IMR-90 (cell line): ENCODE measurements at regions not wholly inside any gene's neighbourhood (a gene's known extent, or its start where the extent isn't known, plus 50 kb on each side); places are given as distances from the start of the nearest gene placed in this dataset.

ENCODE experiments used
- ATAC-seq: fragments of 200-7000 bp; cut with Tn5 transposase; 2 replicates; pipeline ENCODE4 v1.9.1; 2020; ENCODE audit warnings: low read depth, mild to moderate bottlenecking, moderate library complexity
- BruUV-seq: library from RNA; stranded (reverse); fragments of 400-500 nt; replicated peaks from 2 replicates; lab custom pipeline; 2021; lab: Mats Ljungman, UMichigan
- CTCF ChIA-PET: fragments of 300-600 bp; formaldehyde crosslinking; extraction: SDS; loops from one replicate; lab custom pipeline; 2021; ENCODE audit warnings: antibody characterized with exemption; lab: Yijun Ruan, JAX
- POLR2A ChIA-PET: fragments of 300-600 bp; sonication (Branson Sonifier 250); formaldehyde crosslinking; loops from one replicate; lab custom pipeline; 2022; ENCODE audit warnings: antibody characterized with exemption; ENCODE audit not compliant: unreplicated experiment; lab: Charles Lee
- DNase-seq: peaks from one replicate; pipeline ENCODE4 v3.0.0; 2013
- H2AFZ ChIP-seq: replicated peaks from 2 replicates; pipeline ENCODE3; 2013; ENCODE audit warnings: low read length, mild to moderate bottlenecking; ENCODE audit not compliant: poor library complexity
- H2AK5ac ChIP-seq: 2 replicates; pipeline ENCODE4 v1.6.1; 2013; ENCODE audit warnings: low read depth, low read length, inconsistent platforms
- H2AK9ac ChIP-seq: replicated peaks from 2 replicates; pipeline ENCODE3; 2013; ENCODE audit warnings: mild to moderate bottlenecking, low read depth, low read length, moderate library complexity; ENCODE audit not compliant: poor library complexity
- H2BK120ac ChIP-seq: 2 replicates; pipeline ENCODE4 v1.6.1; 2013; ENCODE audit warnings: low read depth, low read length, inconsistent platforms
- H2BK15ac ChIP-seq: 3 replicates; pipeline ENCODE4 v1.6.1; 2013; ENCODE audit warnings: low read depth, low read length, inconsistent platforms
- H2BK20ac ChIP-seq: 2 replicates; pipeline ENCODE4 v1.6.1; 2013; ENCODE audit warnings: low read depth, mild to moderate bottlenecking, inconsistent platforms, low read length, moderate library complexity
- H2BK5ac ChIP-seq: 2 replicates; pipeline ENCODE4 v1.6.1; 2013; ENCODE audit warnings: mild to moderate bottlenecking, low read depth, low read length, inconsistent platforms; ENCODE audit not compliant: poor library complexity, severe bottlenecking
- H3K14ac ChIP-seq: replicated peaks from 2 replicates; pipeline ENCODE4 v1.6.1; 2013; ENCODE audit warnings: low read depth, low read length, inconsistent platforms
- H3K18ac ChIP-seq: 2 replicates; pipeline ENCODE4 v1.6.1; 2013; ENCODE audit warnings: low read depth, low read length, control low read depth
- H3K23ac ChIP-seq: 2 replicates; pipeline ENCODE4 v1.6.1; 2013; ENCODE audit warnings: low read depth, low read length, inconsistent platforms
- H3K27ac ChIP-seq: 2 replicates; pipeline ENCODE4 v1.5.1; 2013; ENCODE audit warnings: mild to moderate bottlenecking, control low read depth, low read length; ENCODE audit not compliant: insufficient read depth
- H3K27me3 ChIP-seq: 2 replicates; pipeline ENCODE4 v1.6.1; 2013; ENCODE audit warnings: low read length; ENCODE audit not compliant: control insufficient read depth, insufficient read depth
- H3K36me3 ChIP-seq: 2 replicates; pipeline ENCODE4 v1.6.1; 2013; ENCODE audit warnings: low read length, mixed read lengths; ENCODE audit not compliant: control insufficient read depth, insufficient read depth
- H3K4ac ChIP-seq: 2 replicates; pipeline ENCODE4 v1.6.1; 2013; ENCODE audit warnings: low read depth, low read length, inconsistent platforms
- H3K4me1 ChIP-seq: 2 replicates; pipeline ENCODE4 v1.6.1; 2013; ENCODE audit warnings: low read length, mixed read lengths; ENCODE audit not compliant: control insufficient read depth, insufficient read depth
- H3K4me2 ChIP-seq: 2 replicates; pipeline ENCODE4 v1.6.1; 2013; ENCODE audit warnings: low read depth, mild to moderate bottlenecking, control low read depth, low read length, moderate library complexity
- H3K4me3 ChIP-seq: 2 replicates; pipeline ENCODE4 v1.5.1; 2013; ENCODE audit warnings: low read depth, mild to moderate bottlenecking, control low read depth, low read length, moderate library complexity; ENCODE audit not compliant: insufficient read depth
- H3K56ac ChIP-seq: 2 replicates; pipeline ENCODE4 v1.6.1; 2013; ENCODE audit warnings: low read length, inconsistent platforms; ENCODE audit not compliant: insufficient read depth; ENCODE audit errors: extremely low read depth
- H3K79me1 ChIP-seq, 2 experiments: 2 replicates each; pipeline ENCODE4 v1.6.1; 2013; ENCODE audit warnings: low read length in 2 of 2, inconsistent platforms in 1 of 2, low read depth in 1 of 2
- H3K9ac ChIP-seq: 2 replicates; pipeline ENCODE4 v1.6.1; 2013; ENCODE audit warnings: low read depth, low read length, control low read depth
- H3K9me1 ChIP-seq: 2 replicates; pipeline ENCODE4 v1.6.1; 2013; ENCODE audit warnings: low read length, inconsistent platforms; ENCODE audit not compliant: insufficient read depth
- H3K9me3 ChIP-seq: 2 replicates; pipeline ENCODE4 v1.6.1; 2013; ENCODE audit warnings: low read length; ENCODE audit not compliant: control insufficient read depth, insufficient read depth
- H4K20me1 ChIP-seq: 2 replicates; pipeline ENCODE4 v1.6.1; 2013; ENCODE audit warnings: low read length, inconsistent platforms; ENCODE audit not compliant: insufficient read depth
- H4K5ac ChIP-seq: 2 replicates; pipeline ENCODE4 v1.6.1; 2013; ENCODE audit warnings: mild to moderate bottlenecking, low read depth, low read length, control low read depth
- H4K8ac ChIP-seq, 2 experiments: 2 replicates each; pipeline ENCODE4 v1.6.1; 2013; ENCODE audit warnings: low read depth in 2 of 2, low read length in 2 of 2, control low read depth in 1 of 2, inconsistent platforms in 1 of 2
- H4K91ac ChIP-seq: 2 replicates; pipeline ENCODE4 v1.6.1; 2013; ENCODE audit warnings: low read depth, low read length, inconsistent platforms; ENCODE audit not compliant: insufficient read depth
- BHLHE40 ChIP-seq: fragments of 150-350 bp; IDR thresholded peaks from 2 replicates; pipeline ENCODE4 v1.6.1; 2016; ENCODE audit warnings: mild to moderate bottlenecking, low read depth, low read length
- CHD1 ChIP-seq: IDR thresholded peaks from 2 replicates; pipeline ENCODE4 v1.6.1; 2012; ENCODE audit warnings: low read depth, low read length, improper control_type of control experiment
- FOS ChIP-seq: fragments of 150-350 bp; IDR thresholded peaks from 2 replicates; pipeline ENCODE4 v1.6.1; 2016; ENCODE audit warnings: low read depth, low read length
- MAFK ChIP-seq: IDR thresholded peaks from 2 replicates; pipeline ENCODE4 v1.6.1; 2012; ENCODE audit warnings: low read depth, low read length, improper control_type of control experiment
- MXI1 ChIP-seq: IDR thresholded peaks from 2 replicates; pipeline ENCODE4 v1.6.1; 2012; ENCODE audit warnings: low read depth, mild to moderate bottlenecking, low read length, moderate library complexity, borderline replicate concordance
- NFE2L2 ChIP-seq: fragments of 150-350 bp; IDR thresholded peaks from 2 replicates; pipeline ENCODE4 v1.6.1; 2016; ENCODE audit warnings: low read depth, mild to moderate bottlenecking, low read length
- RAD21 ChIP-seq: IDR thresholded peaks from 2 replicates; pipeline ENCODE4 v1.6.1; 2012; ENCODE audit warnings: low read length, improper control_type of control experiment
- RFX5 ChIP-seq: IDR thresholded peaks from 2 replicates; pipeline ENCODE4 v1.8.0; 2012; ENCODE audit warnings: low read depth, mild to moderate bottlenecking, low read length, moderate library complexity
- WGBS, 2 experiments: methylation state at CpG; one replicate each; pipeline versions ENCODE4 v1.1.5 to v1.1.7; 2013; ENCODE audit warnings: missing lambda C conversion rate in 2 of 2; ENCODE audit not compliant: insufficient read length in 1 of 2; ENCODE audit errors: extremely low coverage in 2 of 2; 5-methylcytosine and 5-hydroxymethylcytosine counted together
- dilution Hi-C: fragments of 300-500 bp; cut with HindIII; formaldehyde crosslinking; loops from one replicate; pipeline ENCODE4 v1.14.3; 2018; ENCODE audit warnings: low sequenced_read_pairs; ENCODE audit not compliant: unreplicated experiment
- in situ Hi-C: fragments of 300-500 bp; cut with MboI; formaldehyde crosslinking; loops from 3 replicates; pipeline ENCODE4 v1.14.3; 2019; ENCODE audit warnings: low sequenced_read_pairs, inconsistent platforms, mixed read lengths
- intact Hi-C: fragments of 100-400 bp; cut with micrococcal nuclease; formaldehyde crosslinking; loops from 2 replicates; pipeline ENCODE4 v1.10.0; 2022
- TF ChIP-seq, protein P1 (sequence below): fragments of 150-350 bp; IDR thresholded peaks from 2 replicates; pipeline ENCODE4 v1.6.1; 2017; ENCODE audit warnings: mild to moderate bottlenecking, antibody characterized with exemption, low read length, low read depth
- TF ChIP-seq, protein P2 (sequence below): fragments of 150-350 bp; IDR thresholded peaks from 2 replicates; pipeline ENCODE4 v1.6.1; 2016; ENCODE audit warnings: low read depth, mild to moderate bottlenecking, low read length, moderate library complexity, borderline replicate concordance
- TF ChIP-seq, protein P3 (sequence below): conservative IDR thresholded peaks from 2 replicates; pipeline ENCODE4 v1.5.1; 2012; ENCODE audit warnings: mild to moderate bottlenecking, low read depth, low read length, improper control_type of control experiment

DNA sequence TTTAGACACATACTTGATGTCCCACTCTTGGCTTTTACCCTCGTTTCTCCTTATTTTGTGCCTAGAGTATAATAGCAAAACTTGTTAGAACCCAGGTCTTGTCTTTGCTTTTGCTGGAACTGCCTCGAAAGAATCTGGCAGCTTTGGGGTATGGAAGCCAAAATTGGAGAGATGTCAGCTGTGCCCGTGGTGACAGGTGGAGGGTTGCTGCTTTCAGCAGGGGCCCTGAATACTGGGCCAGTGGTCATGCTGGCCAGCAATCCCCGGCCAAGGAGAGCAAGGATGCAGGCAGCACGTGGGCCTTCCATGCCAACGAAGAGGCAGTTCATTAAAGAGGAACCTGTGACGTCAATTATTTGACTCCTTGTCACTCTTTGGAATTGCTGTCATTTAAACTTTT lies 181.1 kb downstream of the HIPK3 start:
- Histone ChIP-seq H3K27me3 (no peaks in the 10 kb centered on the region), H3K4ac (no peak overlapping the region), H3K9me3 (no peaks in the 10 kb centered on the region; the same call in 1 of the 2 replicates), H4K5ac (no peak overlapping the region), H2AFZ (no peak overlapping the region), H3K18ac (no peak overlapping the region), H2BK5ac (no peak overlapping the region), H3K4me2 (no peak overlapping the region), H3K9ac (no peak overlapping the region), H2BK20ac (no peak overlapping the region), H2AK5ac (no peak overlapping the region), H2BK120ac (no peak overlapping the region), H3K4me1 (no peaks in the 10 kb centered on the region), H3K9me1 (peaks cover 3% of the 10 kb centered on the region; the same call in 1 of the 2 replicates), H3K27ac (no peak overlapping the region), H4K91ac (no peak overlapping the region), H3K79me1 (peaks cover 0 to 6% of the 10 kb centered on the region in 2 experiments; a peak in 2 of 4 replicates), H4K20me1 (no peaks in the 10 kb centered on the region), H2BK15ac (no peak overlapping the region), H3K4me3 (no peak overlapping the region), H3K36me3 (no peaks in the 10 kb centered on the region), H4K8ac (no peak overlapping the region), H3K23ac (no peak overlapping the region), H2AK9ac (no peak overlapping the region), H3K56ac (no peak overlapping the region), H3K14ac (no peak overlapping the region)
- dilution Hi-C loops, result no loop called here
- in situ Hi-C loops, result no loop called here
- intact Hi-C loops, result no loop called here
- POLR2A ChIA-PET, result no interaction called here
- TF ChIP-seq, protein P1, sequence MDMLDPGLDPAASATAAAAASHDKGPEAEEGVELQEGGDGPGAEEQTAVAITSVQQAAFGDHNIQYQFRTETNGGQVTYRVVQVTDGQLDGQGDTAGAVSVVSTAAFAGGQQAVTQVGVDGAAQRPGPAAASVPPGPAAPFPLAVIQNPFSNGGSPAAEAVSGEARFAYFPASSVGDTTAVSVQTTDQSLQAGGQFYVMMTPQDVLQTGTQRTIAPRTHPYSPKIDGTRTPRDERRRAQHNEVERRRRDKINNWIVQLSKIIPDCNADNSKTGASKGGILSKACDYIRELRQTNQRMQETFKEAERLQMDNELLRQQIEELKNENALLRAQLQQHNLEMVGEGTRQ, result no peak
- TF ChIP-seq, protein P2, sequence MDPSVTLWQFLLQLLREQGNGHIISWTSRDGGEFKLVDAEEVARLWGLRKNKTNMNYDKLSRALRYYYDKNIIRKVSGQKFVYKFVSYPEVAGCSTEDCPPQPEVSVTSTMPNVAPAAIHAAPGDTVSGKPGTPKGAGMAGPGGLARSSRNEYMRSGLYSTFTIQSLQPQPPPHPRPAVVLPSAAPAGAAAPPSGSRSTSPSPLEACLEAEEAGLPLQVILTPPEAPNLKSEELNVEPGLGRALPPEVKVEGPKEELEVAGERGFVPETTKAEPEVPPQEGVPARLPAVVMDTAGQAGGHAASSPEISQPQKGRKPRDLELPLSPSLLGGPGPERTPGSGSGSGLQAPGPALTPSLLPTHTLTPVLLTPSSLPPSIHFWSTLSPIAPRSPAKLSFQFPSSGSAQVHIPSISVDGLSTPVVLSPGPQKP, result no peak
- TF ChIP-seq, protein P3, sequence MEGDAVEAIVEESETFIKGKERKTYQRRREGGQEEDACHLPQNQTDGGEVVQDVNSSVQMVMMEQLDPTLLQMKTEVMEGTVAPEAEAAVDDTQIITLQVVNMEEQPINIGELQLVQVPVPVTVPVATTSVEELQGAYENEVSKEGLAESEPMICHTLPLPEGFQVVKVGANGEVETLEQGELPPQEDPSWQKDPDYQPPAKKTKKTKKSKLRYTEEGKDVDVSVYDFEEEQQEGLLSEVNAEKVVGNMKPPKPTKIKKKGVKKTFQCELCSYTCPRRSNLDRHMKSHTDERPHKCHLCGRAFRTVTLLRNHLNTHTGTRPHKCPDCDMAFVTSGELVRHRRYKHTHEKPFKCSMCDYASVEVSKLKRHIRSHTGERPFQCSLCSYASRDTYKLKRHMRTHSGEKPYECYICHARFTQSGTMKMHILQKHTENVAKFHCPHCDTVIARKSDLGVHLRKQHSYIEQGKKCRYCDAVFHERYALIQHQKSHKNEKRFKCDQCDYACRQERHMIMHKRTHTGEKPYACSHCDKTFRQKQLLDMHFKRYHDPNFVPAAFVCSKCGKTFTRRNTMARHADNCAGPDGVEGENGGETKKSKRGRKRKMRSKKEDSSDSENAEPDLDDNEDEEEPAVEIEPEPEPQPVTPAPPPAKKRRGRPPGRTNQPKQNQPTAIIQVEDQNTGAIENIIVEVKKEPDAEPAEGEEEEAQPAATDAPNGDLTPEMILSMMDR, result no peak
- TF ChIP-seq FOS, result no peak
- no peak for TF ChIP-seq MXI1
- no peak for TF ChIP-seq RFX5
- no peak for TF ChIP-seq NFE2L2
- TF ChIP-seq CHD1, result no peak
- no peak for TF ChIP-seq BHLHE40
- TF ChIP-seq MAFK, result no peak
- no peak for TF ChIP-seq RAD21
- DNase-seq, result no peak
- WGBS, 2 experiments, result 89% methylated on average over 3 of the region's 7 CpGs; no CpG with 5 or more reads in 1 of the 2 experiments
- no TSS peak for BruUV-seq
- CTCF ChIA-PET, result interaction anchor here (0.6 kb wide), 1 partner anchor 367 kb away, joined by 4 read pairs; no protein-coding TSS in a partner anchor
- no peak for ATAC-seq
